HEK293 (cell line): ENCODE measurements at regions not wholly inside any gene's neighbourhood (a gene's known extent, or its start where the extent isn't known, plus 50 kb on each side); places are given as distances from the start of the nearest gene placed in this dataset.

Source experiments
- CTCF ChIA-PET: fragments of 350-600 bp; formaldehyde crosslinking; extraction: SDS; loops from one replicate; lab custom pipeline; 2021; ENCODE audit warnings: antibody characterized with exemption; lab: Yijun Ruan, JAX
- POLR2A ChIA-PET: fragments of 300-600 bp; formaldehyde crosslinking; extraction: SDS; loops from one replicate; lab custom pipeline; 2020; ENCODE audit warnings: antibody characterized with exemption, inconsistent platforms; lab: Yijun Ruan, JAX
- H3K27ac ChIP-seq: fragments of 200-500 bp; sonication (Bioruptor generic); 2 replicates; pipeline ENCODE4 v1.5.1; 2014; ENCODE audit warnings: low read depth, low read length, control low read depth, inconsistent platforms; ENCODE audit errors: extremely low read depth
- H3K36me3 ChIP-seq, 2 experiments: fragments of 200-500 bp in 1 of 2; sonication (Bioruptor generic) in 1 of 2; 1 replicate in 1 of 2; 2 replicates in 1 of 2; pipeline ENCODE4 v1.5.1; 2014 to 2017; ENCODE audit warnings: inconsistent platforms in 2 of 2, low read length in 2 of 2; ENCODE audit not compliant: control insufficient read depth in 2 of 2, insufficient read depth in 1 of 2
- H3K4me1 ChIP-seq: fragments of 200-500 bp; sonication (Bioruptor generic); 2 replicates; pipeline ENCODE4 v1.5.1; 2014; ENCODE audit warnings: mild to moderate bottlenecking, low read length, inconsistent platforms; ENCODE audit not compliant: control insufficient read depth, insufficient read depth
- H3K4me3 ChIP-seq: 2 replicates; pipeline ENCODE4 v1.5.1; 2011; ENCODE audit warnings: low read depth, mild to moderate bottlenecking, control low read depth, low read length, moderate library complexity
- H3K9me3 ChIP-seq: fragments of 200-500 bp; sonication (Bioruptor generic); 2 replicates; pipeline ENCODE4 v1.5.1; 2014; ENCODE audit warnings: low read depth, low read length, inconsistent platforms; ENCODE audit not compliant: control insufficient read depth, insufficient read depth
- CTCF ChIP-seq: fragments of 450-650 bp; formaldehyde crosslinking; IDR thresholded peaks from 2 replicates; pipeline ENCODE4 v1.5.1; 2016; ENCODE audit warnings: missing biosample characterization, missing genetic modification characterization
- GLI2 ChIP-seq: fragments of 450-650 bp; formaldehyde crosslinking; IDR thresholded peaks from 2 replicates; pipeline ENCODE4; 2017; ENCODE audit warnings: missing biosample characterization, missing genetic modification characterization, low read depth, borderline replicate concordance
- HIC1 ChIP-seq: fragments of 450-650 bp; formaldehyde crosslinking; IDR thresholded peaks from 2 replicates; pipeline ENCODE4 v1.5.1; 2016; ENCODE audit warnings: missing biosample characterization, missing genetic modification characterization
- HOXD13 ChIP-seq: sonication (generic); formaldehyde crosslinking; IDR thresholded peaks from 2 replicates; pipeline ENCODE4 v1.8.0; 2022; ENCODE audit warnings: missing genetic modification reagents, borderline replicate concordance
- KLF17 ChIP-seq: fragments of 450-650 bp; formaldehyde crosslinking; IDR thresholded peaks from 2 replicates; pipeline ENCODE4 v1.5.1; 2016; ENCODE audit warnings: missing biosample characterization, missing genetic modification characterization
- SCRT1 ChIP-seq: fragments of 450-650 bp; formaldehyde crosslinking; IDR thresholded peaks from 2 replicates; pipeline ENCODE4 v1.5.1; 2016; ENCODE audit warnings: missing biosample characterization, missing genetic modification characterization, borderline replicate concordance
- SCRT2 ChIP-seq: fragments of 450-650 bp; formaldehyde crosslinking; IDR thresholded peaks from 2 replicates; pipeline ENCODE4 v1.5.1; 2016; ENCODE audit warnings: missing biosample characterization, missing genetic modification characterization
- YY2 ChIP-seq: fragments of 450-650 bp; formaldehyde crosslinking; IDR thresholded peaks from 2 replicates; pipeline ENCODE4 v1.5.1; 2016; ENCODE audit warnings: missing biosample characterization, missing genetic modification characterization
- ZBTB21 ChIP-seq: fragments of 450-650 bp; formaldehyde crosslinking; IDR thresholded peaks from 2 replicates; pipeline ENCODE4 v1.5.1; 2017; ENCODE audit warnings: missing biosample characterization, missing genetic modification characterization
- ZBTB6 ChIP-seq: fragments of 450-650 bp; formaldehyde crosslinking; IDR thresholded peaks from 2 replicates; pipeline ENCODE4 v1.5.1; 2017; ENCODE audit warnings: missing biosample characterization, missing genetic modification characterization
- ZFP3 ChIP-seq: fragments of 450-650 bp; formaldehyde crosslinking; IDR thresholded peaks from 2 replicates; pipeline ENCODE4 v1.5.1; 2016; ENCODE audit warnings: low read depth, missing biosample characterization, missing genetic modification characterization
- ZNF174 ChIP-seq: fragments of 450-650 bp; formaldehyde crosslinking; IDR thresholded peaks from 2 replicates; pipeline ENCODE4 v1.5.0; 2017; ENCODE audit warnings: missing biosample characterization, mild to moderate bottlenecking, missing genetic modification characterization
- ZNF184 ChIP-seq: fragments of 450-650 bp; IDR thresholded peaks from 2 replicates; pipeline ENCODE4 v1.5.1; 2018; ENCODE audit warnings: missing biosample characterization, mild to moderate bottlenecking, missing genetic modification characterization
- ZNF366 ChIP-seq: fragments of 450-650 bp; formaldehyde crosslinking; conservative IDR thresholded peaks from 2 replicates; pipeline ENCODE4 v1.5.1; 2016; ENCODE audit warnings: missing biosample characterization, missing genetic modification characterization
- ZNF404 ChIP-seq: fragments of 450-650 bp; formaldehyde crosslinking; IDR thresholded peaks from 2 replicates; pipeline ENCODE4 v1.5.1; 2017; ENCODE audit warnings: missing biosample characterization, missing genetic modification characterization
- ZNF529 ChIP-seq: fragments of 450-650 bp; formaldehyde crosslinking; IDR thresholded peaks from 2 replicates; pipeline ENCODE4 v1.5.1; 2017; ENCODE audit warnings: missing genetic modification characterization, missing biosample characterization; ENCODE audit not compliant: insufficient replicate concordance
- ZNF560 ChIP-seq: fragments of 450-650 bp; formaldehyde crosslinking; IDR thresholded peaks from 2 replicates; pipeline ENCODE4 v1.5.1; 2017; ENCODE audit warnings: missing biosample characterization, missing genetic modification characterization, borderline replicate concordance
- ZNF571 ChIP-seq: fragments of 450-650 bp; formaldehyde crosslinking; IDR thresholded peaks from 2 replicates; pipeline ENCODE4 v1.5.0; 2017; ENCODE audit warnings: missing biosample characterization, missing genetic modification characterization
- ZNF623 ChIP-seq: fragments of 450-650 bp; formaldehyde crosslinking; IDR thresholded peaks from 2 replicates; pipeline ENCODE4 v1.5.1; 2016; ENCODE audit warnings: missing biosample characterization, missing genetic modification characterization
- ZNF639 ChIP-seq: fragments of 450-650 bp; formaldehyde crosslinking; IDR thresholded peaks from 2 replicates; pipeline ENCODE4 v1.5.1; 2016; ENCODE audit warnings: missing biosample characterization, missing genetic modification characterization
- ZSCAN4 ChIP-seq: fragments of 450-650 bp; formaldehyde crosslinking; IDR thresholded peaks from 2 replicates; pipeline ENCODE4 v1.5.1; 2017; ENCODE audit warnings: missing biosample characterization, missing genetic modification characterization

- no peak overlapping the region for H3K27ac ChIP-seq
- no peak for TF ChIP-seq SCRT2 (tag by site-specific recombination)
- no peak for TF ChIP-seq ZNF404 (tag by site-specific recombination)
- TF ChIP-seq ZNF623, result no peak
- TF ChIP-seq ZBTB6, result no peak
- TF ChIP-seq HIC1, result no peak
- ChIA-PET CTCF (no interaction called here), POLR2A (no interaction called here)
- H3K4me3 ChIP-seq, result no peak overlapping the region
- H3K36me3 ChIP-seq, result no peaks in the 10 kb centered on the region
- H3K9me3 ChIP-seq, result no peaks in the 10 kb centered on the region
- H3K4me1 ChIP-seq, result no peaks in the 10 kb centered on the region
Observed at GRCh38 chr22:27073601-27074425, 416.4 kb downstream of the MIAT start.

GRCh38 chr22:27075028-27075678, 417.8 kb downstream of the MIAT start:
- no peaks in the 10 kb centered on the region for H3K4me1 ChIP-seq
- ChIA-PET CTCF (no interaction called here), POLR2A (no interaction called here)
- H3K27ac ChIP-seq, result no peak overlapping the region
- no peaks in the 10 kb centered on the region for H3K36me3 ChIP-seq
- no peak overlapping the region for H3K4me3 ChIP-seq
- no peaks in the 10 kb centered on the region for H3K9me3 ChIP-seq
- TF ChIP-seq ZBTB21 (tag by site-specific recombination) (no peak), ZNF366 (tag by site-specific recombination) (peak; percentile 90), ZNF529 (tag by site-specific recombination) (no peak), GLI2 (tag by site-specific recombination) (no peak), HOXD13 (no peak), ZNF639 (no peak), ZNF560 (no peak), ZNF184 (tag by site-specific recombination) (no peak), ZSCAN4 (no peak), SCRT1 (no peak), ZFP3 (tag by site-specific recombination) (no peak), CTCF (tag by site-specific recombination) (no peak), ZNF404 (tag by site-specific recombination) (no peak), ZNF571 (tag by site-specific recombination) (0 out of 2 replicates have a peak, but pooled peaks have one; percentile 25), YY2 (tag by site-specific recombination) (no peak), ZNF174 (tag by site-specific recombination) (no peak), KLF17 (tag by site-specific recombination) (no peak)
